HG02852 (cell line): ENCODE measurements at regions not wholly inside any gene's neighbourhood (a gene's known extent, or its start where the extent isn't known, plus 50 kb on each side); places are given as distances from the start of the nearest gene placed in this dataset.
"Not testable (repeated sequence)": the region's sequence is repeated elsewhere in the genome, so short reads cannot be mapped to it uniquely, and the experiment has no call there.

ENCODE experiments used
- ATAC-seq: cut with Tn5 transposase; IDR thresholded peaks from one replicate; pipeline ENCODE4 v1.9.1; 2021; ENCODE audit warnings: mild to moderate bottlenecking, moderate library complexity; ENCODE audit not compliant: unreplicated experiment

DNA sequence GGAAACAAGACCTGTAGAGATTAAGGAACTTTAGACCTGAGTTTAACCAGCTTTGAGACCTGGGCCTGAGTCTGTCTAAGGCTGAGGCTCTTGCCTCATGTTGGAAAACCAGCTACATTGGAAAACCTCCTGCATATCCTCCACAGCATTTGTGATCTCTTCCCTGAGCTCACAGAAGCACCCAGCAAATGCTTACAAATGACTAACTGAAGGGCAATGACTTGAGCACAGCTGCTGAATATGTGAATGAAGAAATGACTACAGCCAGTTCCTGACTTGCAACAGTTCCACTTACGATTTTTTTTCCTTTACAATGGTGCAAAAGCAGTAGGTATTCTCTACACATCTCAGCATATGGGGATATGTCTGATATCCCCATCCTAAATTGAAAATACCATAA, 112.4 kb upstream of the RREB1 start:
- no peak for ATAC-seq

GRCh38 chr6:6996124-6996523, 111.6 kb upstream of the RREB1 start:
- no peak for ATAC-seq

- no peak for ATAC-seq
Measured at GRCh38 chr6:6997263-6998193, 110.2 kb upstream of the RREB1 start.

DNA sequence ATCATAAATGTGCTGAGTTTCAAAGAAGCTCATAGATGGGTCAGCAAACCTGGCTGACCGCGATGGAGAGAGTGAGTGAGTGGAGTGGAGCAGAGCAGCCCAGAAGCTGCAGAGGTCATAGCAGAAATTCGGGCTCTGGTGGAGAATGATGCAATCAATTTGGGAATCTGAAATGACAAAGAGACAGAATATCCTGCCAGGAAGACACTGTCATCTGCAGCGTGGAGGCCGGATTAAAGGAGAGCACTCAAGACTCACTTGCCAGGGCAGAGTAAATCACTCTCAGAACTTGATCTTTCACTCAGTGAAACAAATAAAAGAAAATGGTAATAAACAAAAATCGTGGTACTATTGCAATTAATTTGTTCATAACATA, 109.6 kb upstream of the RREB1 start:
- no peak for ATAC-seq

- no peak for ATAC-seq
Measured at GRCh38 chr6:7000825-7001777, 106.7 kb upstream of the RREB1 start.

DNA sequence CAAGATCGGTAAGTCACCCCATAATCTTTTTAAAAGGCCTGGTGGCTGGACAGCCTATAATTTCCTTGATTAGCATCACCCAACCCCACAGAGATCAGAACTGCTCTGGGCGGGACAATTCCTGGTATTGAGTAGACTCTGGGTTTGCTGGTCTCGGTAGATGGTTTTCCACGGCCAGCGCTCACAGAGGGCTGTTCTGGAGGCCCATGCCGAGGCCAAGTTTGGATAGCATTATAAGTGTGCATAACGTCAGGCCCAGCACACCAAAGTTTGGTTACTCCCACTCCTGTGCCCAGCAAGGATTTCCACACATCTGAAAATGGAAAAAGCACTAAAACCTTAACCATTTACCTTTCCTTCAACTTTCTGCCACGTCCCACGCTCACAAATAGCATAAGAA, 104.7 kb upstream of the RREB1 start:
- ATAC-seq: no peak

- ATAC-seq: no peak
Measured at GRCh38 chr6:7004581-7005297, 103.0 kb upstream of the RREB1 start.

GRCh38 chr6:7006515-7007191, 101.1 kb upstream of the RREB1 start:
- no peak for ATAC-seq

DNA sequence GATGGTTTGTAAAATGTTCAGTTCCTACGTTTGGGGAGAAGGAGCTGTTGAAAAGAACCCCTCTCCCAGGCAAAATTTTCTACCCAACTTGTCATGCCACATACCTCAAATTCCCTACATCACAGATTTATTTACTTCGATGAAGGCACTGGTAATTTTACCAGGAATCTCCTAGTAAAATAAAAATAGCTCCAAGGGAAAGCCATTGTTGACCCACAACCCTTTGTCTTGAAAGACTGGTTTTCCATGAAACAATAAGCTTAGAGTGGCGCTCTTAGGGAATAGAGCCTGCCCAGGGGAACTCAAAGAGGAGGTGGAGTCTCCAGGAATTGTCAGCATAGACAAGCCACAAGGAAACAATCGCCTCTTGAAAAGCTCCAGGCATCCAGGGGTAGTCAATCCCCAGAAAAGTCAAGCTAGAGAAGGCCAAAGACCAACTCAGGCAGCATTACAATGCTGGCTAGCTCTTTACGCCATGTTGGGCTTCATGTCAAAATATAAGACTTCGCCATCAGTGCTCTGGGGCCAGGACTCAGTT, 99.2 kb upstream of the RREB1 start:
- ATAC-seq: no peak

DNA sequence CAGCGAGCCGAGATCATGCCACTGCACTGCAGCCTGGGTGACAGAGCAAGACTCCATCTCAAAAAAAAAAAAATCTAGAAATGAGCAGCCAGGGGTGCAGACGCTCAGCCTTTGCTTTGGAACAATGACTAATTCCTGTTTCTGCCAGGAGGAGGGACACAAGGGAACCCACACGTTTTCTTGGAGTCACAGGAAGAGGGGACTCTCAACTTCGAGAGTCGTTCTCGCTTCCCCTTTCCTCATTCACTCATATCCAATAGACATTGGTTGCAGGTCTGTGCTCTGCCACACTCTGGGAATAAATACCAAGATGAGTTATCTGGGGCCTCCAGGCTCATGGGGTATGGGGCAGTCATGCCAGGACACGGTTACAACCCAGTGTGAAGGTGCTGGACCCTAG, 91.5 kb upstream of the RREB1 start:
- ATAC-seq: no peak

DNA sequence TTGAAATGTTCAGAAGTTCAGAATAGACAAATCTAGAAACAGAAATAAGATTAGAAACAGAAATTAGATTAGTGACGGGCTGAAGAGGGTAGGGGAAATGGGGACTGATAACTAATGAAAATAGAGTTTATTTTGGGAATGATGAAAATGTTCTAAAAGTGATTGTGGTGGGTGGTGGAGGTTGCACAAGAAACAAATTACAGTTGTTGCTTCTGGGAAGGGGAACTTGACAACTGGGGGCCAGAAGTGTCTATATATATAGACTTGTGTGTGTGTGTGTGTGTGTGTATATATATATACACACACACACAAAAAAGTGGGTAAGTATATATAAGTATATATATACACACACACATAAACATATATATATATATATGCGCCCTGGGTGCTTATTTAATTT, 86.5 kb upstream of the RREB1 start:
- no peak for ATAC-seq

GRCh38 chr6:7025861-7026260, 81.9 kb upstream of the RREB1 start:
- ATAC-seq: no peak

GRCh38 chr6:7028963-7029362, 78.8 kb upstream of the RREB1 start:
- ATAC-seq: not testable (repeated sequence)

DNA sequence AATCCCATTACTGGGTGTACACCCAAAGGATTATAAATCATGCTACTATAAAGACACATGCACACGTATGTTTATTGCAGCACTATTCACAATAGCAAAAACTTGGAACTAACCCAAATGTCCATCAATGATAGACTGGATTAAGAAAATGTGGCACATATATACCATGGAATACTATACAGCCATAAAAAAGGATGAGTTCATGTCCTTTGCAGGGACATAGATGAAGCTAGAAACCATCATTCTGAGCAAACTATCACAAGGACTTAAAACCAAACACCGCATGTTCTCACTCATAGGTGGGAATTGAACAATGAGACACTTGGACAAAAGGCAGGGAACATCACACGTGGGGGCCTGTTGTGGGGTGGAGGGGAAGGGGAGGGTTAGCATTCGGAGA, 76.8 kb upstream of the RREB1 start:
- ATAC-seq: not testable (repeated sequence)

GRCh38 chr6:7033202-7033601, 74.6 kb upstream of the RREB1 start:
- no peak for ATAC-seq

GRCh38 chr6:7034055-7034454, 73.7 kb upstream of the RREB1 start:
- no peak for ATAC-seq

GRCh38 chr6:7035837-7036249, 71.9 kb upstream of the RREB1 start:
- no peak for ATAC-seq

- ATAC-seq: peak; percentile 79
Measured at GRCh38 chr6:7041511-7042026, 66.2 kb upstream of the RREB1 start.

DNA sequence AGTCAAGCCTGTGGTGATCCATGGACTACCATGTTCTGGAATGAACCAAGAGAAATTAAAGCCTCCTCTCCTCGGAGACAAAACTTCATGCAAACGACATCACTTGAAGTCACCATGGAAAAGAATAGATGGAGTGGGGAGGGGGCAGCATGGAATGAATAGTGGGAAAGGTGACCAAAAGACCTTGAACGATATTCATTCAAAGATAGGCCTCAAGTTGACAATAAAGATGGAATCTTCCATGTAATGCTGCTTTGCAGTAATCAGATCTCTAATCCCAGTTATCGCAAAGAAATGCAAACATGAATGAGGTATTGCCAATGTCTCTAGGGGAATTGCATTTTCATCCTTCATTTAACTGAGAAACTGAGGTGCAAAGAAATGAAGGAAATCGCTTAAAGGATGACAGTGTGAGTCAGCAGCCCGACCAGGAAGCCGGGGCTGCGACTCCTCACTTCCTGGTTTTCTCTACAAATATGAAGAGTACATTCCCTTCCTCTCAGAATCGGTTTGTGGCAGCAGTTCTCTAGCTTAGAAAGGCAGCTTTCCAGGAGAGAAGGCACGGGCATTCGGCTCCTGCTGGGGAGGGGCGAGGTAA, 65.6 kb upstream of the RREB1 start:
- no peak for ATAC-seq
